ENCODE measurements at regions not wholly inside any gene's neighbourhood (a gene's known extent, or its start where the extent isn't known, plus 50 kb on each side); places are given as distances from the start of the nearest gene placed in this dataset.

DNA sequence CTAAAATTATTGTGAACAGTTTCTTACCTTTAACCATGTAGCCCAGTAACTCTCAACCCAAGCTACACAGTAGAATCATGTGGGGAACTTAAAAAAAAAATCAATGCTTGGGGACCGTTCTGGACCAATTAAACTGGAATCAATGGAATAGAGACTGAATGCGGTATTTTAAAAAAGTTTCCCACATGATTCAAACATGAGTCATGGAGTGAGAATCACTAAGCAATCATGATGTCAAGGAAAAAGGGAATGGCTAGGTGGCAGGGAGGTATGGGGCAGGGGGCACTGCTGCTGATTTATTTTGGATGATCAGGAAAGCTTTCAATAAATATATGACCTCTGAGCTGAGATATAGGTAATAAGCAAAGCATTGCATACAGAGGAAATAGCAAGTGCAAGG, 250.5 kb upstream of the RORA start:
- TF ChIP-seq, protein P1, sequence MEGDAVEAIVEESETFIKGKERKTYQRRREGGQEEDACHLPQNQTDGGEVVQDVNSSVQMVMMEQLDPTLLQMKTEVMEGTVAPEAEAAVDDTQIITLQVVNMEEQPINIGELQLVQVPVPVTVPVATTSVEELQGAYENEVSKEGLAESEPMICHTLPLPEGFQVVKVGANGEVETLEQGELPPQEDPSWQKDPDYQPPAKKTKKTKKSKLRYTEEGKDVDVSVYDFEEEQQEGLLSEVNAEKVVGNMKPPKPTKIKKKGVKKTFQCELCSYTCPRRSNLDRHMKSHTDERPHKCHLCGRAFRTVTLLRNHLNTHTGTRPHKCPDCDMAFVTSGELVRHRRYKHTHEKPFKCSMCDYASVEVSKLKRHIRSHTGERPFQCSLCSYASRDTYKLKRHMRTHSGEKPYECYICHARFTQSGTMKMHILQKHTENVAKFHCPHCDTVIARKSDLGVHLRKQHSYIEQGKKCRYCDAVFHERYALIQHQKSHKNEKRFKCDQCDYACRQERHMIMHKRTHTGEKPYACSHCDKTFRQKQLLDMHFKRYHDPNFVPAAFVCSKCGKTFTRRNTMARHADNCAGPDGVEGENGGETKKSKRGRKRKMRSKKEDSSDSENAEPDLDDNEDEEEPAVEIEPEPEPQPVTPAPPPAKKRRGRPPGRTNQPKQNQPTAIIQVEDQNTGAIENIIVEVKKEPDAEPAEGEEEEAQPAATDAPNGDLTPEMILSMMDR (IDR thresholded peaks at IDR 0.05; ENCODE audit: control insufficient read depth, insufficient read depth, low read depth, low read length, missing control alignments), result no peak
- no peak overlapping the region for H3K4me3 ChIP-seq (ENCODE audit: control insufficient read depth, low read depth, low read length)
- DNase-seq (ENCODE audit: low read depth), result no peak

- DNase-seq (ENCODE audit: low read depth), result no peak
- TF ChIP-seq, protein P1 (IDR thresholded peaks at IDR 0.05; ENCODE audit: control insufficient read depth, insufficient read depth, low read depth, low read length, missing control alignments), result no peak
- no peak overlapping the region for H3K4me3 ChIP-seq (ENCODE audit: control insufficient read depth, low read depth, low read length)
Measured at GRCh38 chr15:61476741-61477140, 247.6 kb upstream of the RORA start.

DNA sequence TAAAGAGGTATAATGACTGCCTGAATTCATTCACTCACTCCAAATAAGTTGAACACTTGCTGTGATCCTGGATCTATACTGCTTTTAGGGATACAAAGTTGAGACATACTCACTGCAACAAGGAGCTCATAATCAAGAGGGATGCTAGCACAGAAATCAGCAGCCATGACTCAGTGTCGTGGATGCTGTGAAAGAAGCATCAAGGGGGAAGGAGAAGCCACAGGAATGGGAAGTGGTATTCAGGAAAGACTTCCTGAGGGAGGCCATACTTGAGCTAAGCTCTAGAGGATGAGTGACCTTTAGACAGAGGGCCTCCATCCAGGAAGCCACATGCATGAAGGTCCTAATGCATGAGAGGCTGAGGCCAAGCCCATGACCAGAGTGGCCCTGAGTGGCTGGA, 245.7 kb upstream of the RORA start:
- TF ChIP-seq, protein P1 (IDR thresholded peaks at IDR 0.05; ENCODE audit: control insufficient read depth, insufficient read depth, low read depth, low read length, missing control alignments), result no peak
- DNase-seq (ENCODE audit: low read depth), result no peak

DNA sequence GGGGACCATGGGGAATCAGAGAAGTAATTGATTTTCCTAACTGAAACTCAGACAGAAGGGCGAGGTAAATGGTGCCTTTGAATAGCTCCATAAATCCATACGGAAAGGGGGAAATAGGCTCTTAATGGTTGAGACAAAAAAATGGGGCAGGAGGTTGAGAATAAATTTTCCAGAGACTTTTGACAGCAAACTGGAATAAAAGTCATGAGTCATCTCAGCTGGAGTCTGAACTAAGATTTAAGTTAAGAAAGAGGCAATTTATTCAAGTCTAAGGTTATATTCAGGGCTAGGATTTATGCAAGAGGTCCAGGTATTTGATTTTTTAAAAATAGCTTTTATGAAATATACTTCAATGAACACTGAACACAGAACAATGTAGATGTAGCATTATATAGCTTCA, 238.7 kb upstream of the RORA start:
- TF ChIP-seq, protein P1 (IDR thresholded peaks at IDR 0.05; ENCODE audit: control insufficient read depth, insufficient read depth, low read depth, low read length, missing control alignments), result no peak
- no peak overlapping the region for H3K4me3 ChIP-seq (ENCODE audit: control insufficient read depth, low read depth, low read length)
- DNase-seq (ENCODE audit: low read depth), result no peak

More for the DNA sequence above, 245.7 kb upstream of the RORA start:
- no peak overlapping the region for H3K4me3 ChIP-seq (ENCODE audit: control insufficient read depth, low read depth, low read length)

GRCh38 chr15:61459785-61460707, 230.9 kb upstream of the RORA start:
- no peak overlapping the region for H3K4me3 ChIP-seq (ENCODE audit: control insufficient read depth, low read depth, low read length)
- TF ChIP-seq, protein P1 (IDR thresholded peaks at IDR 0.05; ENCODE audit: control insufficient read depth, insufficient read depth, low read depth, low read length, missing control alignments), result no peak
- peak; percentile 42 for DNase-seq (ENCODE audit: low read depth)

DNA sequence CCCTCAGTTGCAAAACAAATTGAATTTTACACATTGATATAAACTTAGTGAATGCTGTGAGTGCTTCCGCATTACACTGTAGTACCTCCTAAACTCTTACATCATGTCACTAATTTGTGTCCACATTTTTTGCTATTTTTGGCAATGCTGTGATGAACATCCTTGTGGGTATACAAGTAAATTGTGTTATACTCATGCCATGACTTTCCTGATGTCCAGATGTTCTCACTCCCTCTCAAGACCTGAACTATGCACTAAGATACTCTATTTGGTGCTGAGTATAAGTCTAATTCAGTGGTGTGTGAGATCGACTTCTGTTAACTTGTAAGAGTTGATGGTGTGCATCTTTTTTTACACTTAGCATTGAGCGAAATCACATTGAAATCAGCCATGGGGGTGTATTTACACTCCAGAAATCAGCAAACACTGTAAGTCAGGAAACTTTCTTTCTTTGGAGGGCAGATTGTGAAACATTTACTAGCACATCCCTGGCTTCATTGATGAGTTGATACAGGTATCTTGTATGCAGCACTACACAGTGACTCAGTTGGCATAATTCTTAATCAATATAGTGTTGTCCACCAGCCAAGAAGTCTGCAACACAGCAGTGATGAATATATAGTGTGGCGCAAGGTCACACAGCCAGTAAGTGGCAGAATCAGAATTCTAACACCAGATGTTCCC, 228.1 kb upstream of the RORA start:
- H3K4me3 ChIP-seq (ENCODE audit: control insufficient read depth, low read depth, low read length), result no peak overlapping the region
- TF ChIP-seq, protein P1 (IDR thresholded peaks at IDR 0.05; ENCODE audit: control insufficient read depth, insufficient read depth, low read depth, low read length, missing control alignments), result no peak
- no peak for DNase-seq (ENCODE audit: low read depth)

All from AG09309 (cell line).